Right lobe of liver (tissue), 6 donors: ENCODE measurements at regions not wholly inside any gene's neighbourhood (a gene's known extent, or its start where the extent isn't known, plus 50 kb on each side); places are given as distances from the start of the nearest gene placed in this dataset.

Experiments
- ATAC-seq, 4 donors: fragments of 200-7000 bp; cut with Tn5 transposase; one replicate each; pipeline ENCODE4 v1.9.1; 2020; ENCODE audit warnings: mild to moderate bottlenecking in 4 of 4, moderate library complexity in 4 of 4
- DNase-seq, 3 donors: peaks; one replicate each; pipeline ENCODE4 v3.0.0-alpha.2; 2020
- H3K27ac ChIP-seq, 3 donors: fragments of 200-600 bp; one replicate each; pipeline ENCODE4 v1.8.0; 2022
- H3K27me3 ChIP-seq, 2 donors: fragments of 200-600 bp; one replicate each; pipeline ENCODE4 v1.8.0; 2022
- H3K36me3 ChIP-seq, 4 donors: fragments of 200-600 bp; sonication (generic) in 1 of 4; one replicate each; pipeline versions ENCODE4 v1.5.1 to v1.8.0; 2017 to 2022; ENCODE audit warnings: control low read depth in 1 of 4
- H3K4me1 ChIP-seq, 4 donors: fragments of 200-600 bp; sonication (generic) in 1 of 4; one replicate each; pipeline versions ENCODE4 v1.5.1 to v1.8.0; 2017 to 2022; ENCODE audit warnings: control low read depth in 1 of 4
- H3K4me3 ChIP-seq, 3 donors: fragments of 200-600 bp; one replicate each; pipeline ENCODE4 v1.8.0; 2022
- H3K9me3 ChIP-seq, 4 donors: fragments of 200-600 bp; sonication (generic) in 1 of 4; one replicate each; pipeline versions ENCODE4 v1.5.1 to v1.8.0; 2017 to 2022; ENCODE audit warnings: control low read depth in 1 of 4
- POLR2A ChIP-seq: fragments of 450-650 bp; IDR thresholded peaks from one replicate; pipeline ENCODE4 v1.6.1; 2017; ENCODE audit warnings: antibody characterized with exemption, mild to moderate bottlenecking
- WGBS: methylation state at CpG from one replicate; pipeline ENCODE4 v1.1.6; 2018; ENCODE audit warnings: low coverage, low lambda C conversion rate; ENCODE audit not compliant: insufficient coverage; ENCODE audit errors: missing lambda C conversion rate; 5-methylcytosine and 5-hydroxymethylcytosine counted together
- intact Hi-C, 2 donors: fragments of 100-400 bp; cut with DNase I; formaldehyde crosslinking; loops; one replicate each; pipeline versions ENCODE4 v1.11.2 to v1.14.1; 2022
- TF ChIP-seq, protein P1 (sequence below), 4 donors: fragments of 200-600 bp in 3 of 4; fragments of 450-650 bp in 1 of 4; IDR thresholded peaks; one replicate each; pipeline versions ENCODE4 v1.5.1 to v1.8.0; 2016 to 2022; ENCODE audit warnings: antibody characterized with exemption in 4 of 4, mild to moderate bottlenecking in 2 of 4
- donor health status: DM: no; HTN: yes; CAD: no.
- donor health status: DM: no; HTN: no; CAD: no.
- donor health status: DM: no; HTN: no; CAD: no.
- donor health status: DM: no; HTN: yes; CAD: no.
- donor health status: DM: no; HTN: yes; CAD: no.

DNA sequence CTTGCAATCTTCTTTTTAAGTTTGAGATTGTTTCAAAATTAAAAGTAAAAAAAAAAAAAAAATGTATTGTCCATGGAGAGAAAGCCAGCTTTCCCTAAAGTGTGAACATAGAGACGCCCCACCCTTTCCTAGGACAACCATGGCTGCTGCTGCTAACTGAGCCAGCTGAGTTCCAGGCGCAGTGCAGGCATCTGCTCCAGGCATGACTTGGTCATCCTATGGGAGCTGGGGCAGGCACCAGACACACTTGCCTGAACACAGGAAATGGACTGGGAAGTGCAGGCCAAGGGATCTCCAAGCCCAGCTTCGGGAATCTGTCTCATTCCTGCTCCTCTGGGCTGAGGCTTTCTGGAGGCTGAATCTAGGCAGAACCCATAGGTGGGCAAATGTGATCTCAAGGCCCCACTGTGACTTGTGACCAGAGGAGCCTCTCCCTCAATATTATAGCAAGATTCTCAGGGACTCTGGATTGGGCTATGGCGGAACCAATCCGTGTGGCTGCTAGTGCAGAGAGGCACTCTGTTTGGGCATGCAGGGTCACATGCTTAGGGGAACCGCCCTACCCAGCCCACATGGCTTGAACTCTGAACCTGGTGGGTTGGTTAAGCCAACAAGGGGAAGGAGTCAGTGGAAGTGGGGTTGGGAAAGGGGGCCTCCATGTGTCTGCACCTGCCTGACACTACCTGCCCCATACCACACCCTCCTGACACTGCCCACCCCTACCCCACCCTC, 138.2 kb upstream of the CST7 start:
- no peaks in the 10 kb centered on the region for H3K36me3 ChIP-seq

DNA sequence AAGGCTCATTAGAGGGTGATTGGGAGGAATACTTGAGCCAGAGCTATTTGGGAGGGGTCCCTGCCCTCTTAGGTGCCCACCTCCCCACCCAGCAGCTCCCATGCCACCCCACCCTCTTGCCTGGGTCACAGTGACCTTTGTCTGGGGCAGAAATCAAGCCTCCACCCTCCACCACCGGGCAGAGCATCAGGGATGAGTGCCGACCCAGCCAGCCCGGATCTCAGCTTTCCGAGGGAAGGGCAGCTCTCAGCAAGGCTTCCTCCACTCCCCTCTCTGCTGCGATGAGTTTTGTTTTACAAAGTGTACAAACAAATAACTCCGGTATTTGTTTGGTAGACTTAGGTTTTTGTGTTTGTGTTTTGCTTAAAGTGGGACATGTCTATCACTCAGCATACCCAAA, 136.7 kb upstream of the CST7 start:
- Histone ChIP-seq H3K9me3 (no peaks in the 10 kb centered on the region), H3K4me3 (no peak overlapping the region), H3K4me1 (no peaks in the 10 kb centered on the region), H3K27me3 (no peaks in the 10 kb centered on the region), H3K27ac (no peak overlapping the region), H3K36me3 (no peaks in the 10 kb centered on the region)
- DNase-seq (no peak), ATAC-seq (no peak)
- 75% methylated on average over 4 of the region's 6 CpGs for WGBS
- intact Hi-C loops, result no loop called here
- TF ChIP-seq, protein P1, sequence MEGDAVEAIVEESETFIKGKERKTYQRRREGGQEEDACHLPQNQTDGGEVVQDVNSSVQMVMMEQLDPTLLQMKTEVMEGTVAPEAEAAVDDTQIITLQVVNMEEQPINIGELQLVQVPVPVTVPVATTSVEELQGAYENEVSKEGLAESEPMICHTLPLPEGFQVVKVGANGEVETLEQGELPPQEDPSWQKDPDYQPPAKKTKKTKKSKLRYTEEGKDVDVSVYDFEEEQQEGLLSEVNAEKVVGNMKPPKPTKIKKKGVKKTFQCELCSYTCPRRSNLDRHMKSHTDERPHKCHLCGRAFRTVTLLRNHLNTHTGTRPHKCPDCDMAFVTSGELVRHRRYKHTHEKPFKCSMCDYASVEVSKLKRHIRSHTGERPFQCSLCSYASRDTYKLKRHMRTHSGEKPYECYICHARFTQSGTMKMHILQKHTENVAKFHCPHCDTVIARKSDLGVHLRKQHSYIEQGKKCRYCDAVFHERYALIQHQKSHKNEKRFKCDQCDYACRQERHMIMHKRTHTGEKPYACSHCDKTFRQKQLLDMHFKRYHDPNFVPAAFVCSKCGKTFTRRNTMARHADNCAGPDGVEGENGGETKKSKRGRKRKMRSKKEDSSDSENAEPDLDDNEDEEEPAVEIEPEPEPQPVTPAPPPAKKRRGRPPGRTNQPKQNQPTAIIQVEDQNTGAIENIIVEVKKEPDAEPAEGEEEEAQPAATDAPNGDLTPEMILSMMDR (IDR thresholded peaks at IDR 0.05), result no peak
- TF ChIP-seq POLR2A, result no peak

More for the DNA sequence above, 138.2 kb upstream of the CST7 start:
- Histone ChIP-seq H3K9me3 (no peaks in the 10 kb centered on the region), H3K4me3 (no peak overlapping the region), H3K27me3 (no peaks in the 10 kb centered on the region), H3K4me1 (no peaks in the 10 kb centered on the region), H3K27ac (no peak overlapping the region)
- TF ChIP-seq POLR2A, result no peak
- TF ChIP-seq, protein P1 (IDR thresholded peaks at IDR 0.05), result no peak
- ATAC-seq, result no peak
- intact Hi-C loops, result no loop called here
- no peak for DNase-seq
- 49% methylated on average over 2 of the region's 6 CpGs for WGBS

GRCh38 chr20:24813080-24813479, 136.0 kb upstream of the CST7 start:
- Histone ChIP-seq H3K36me3 (no peaks in the 10 kb centered on the region), H3K27me3 (no peaks in the 10 kb centered on the region), H3K27ac (no peak overlapping the region), H3K9me3 (no peaks in the 10 kb centered on the region), H3K4me3 (no peak overlapping the region), H3K4me1 (no peaks in the 10 kb centered on the region)
- no peak for DNase-seq
- 57% methylated on average over 14 of the region's 35 CpGs for WGBS
- TF ChIP-seq POLR2A, result no peak
- TF ChIP-seq, protein P1 (IDR thresholded peaks at IDR 0.05), result no peak
- intact Hi-C loops, result no loop called here
- no peak for ATAC-seq

- ATAC-seq (no peak), DNase-seq (no peak)
- Histone ChIP-seq H3K9me3 (no peaks in the 10 kb centered on the region), H3K27me3 (no peaks in the 10 kb centered on the region), H3K36me3 (no peaks in the 10 kb centered on the region), H3K27ac (no peak overlapping the region), H3K4me3 (no peak overlapping the region), H3K4me1 (no peaks in the 10 kb centered on the region)
- 69% methylated on average over 3 of the region's 5 CpGs for WGBS
- intact Hi-C loops, result no loop called here
- TF ChIP-seq, protein P1 (IDR thresholded peaks at IDR 0.05), result no peak
- TF ChIP-seq POLR2A, result no peak
Measured at GRCh38 chr20:24813496-24813895, 135.6 kb upstream of the CST7 start.
